EH (cell line): ENCODE measurements at regions not wholly inside any gene's neighbourhood (a gene's known extent, or its start where the extent isn't known, plus 50 kb on each side); places are given as distances from the start of the nearest gene placed in this dataset.
"Not testable (repeated sequence)": the region's sequence is repeated elsewhere in the genome, so short reads cannot be mapped to it uniquely, and the experiment has no call there.

ENCODE experiments used
- DNase-seq: peaks from one replicate; pipeline ENCODE4 v3.0.0-alpha.2; 2015; ENCODE audit warnings: low read depth

DNA sequence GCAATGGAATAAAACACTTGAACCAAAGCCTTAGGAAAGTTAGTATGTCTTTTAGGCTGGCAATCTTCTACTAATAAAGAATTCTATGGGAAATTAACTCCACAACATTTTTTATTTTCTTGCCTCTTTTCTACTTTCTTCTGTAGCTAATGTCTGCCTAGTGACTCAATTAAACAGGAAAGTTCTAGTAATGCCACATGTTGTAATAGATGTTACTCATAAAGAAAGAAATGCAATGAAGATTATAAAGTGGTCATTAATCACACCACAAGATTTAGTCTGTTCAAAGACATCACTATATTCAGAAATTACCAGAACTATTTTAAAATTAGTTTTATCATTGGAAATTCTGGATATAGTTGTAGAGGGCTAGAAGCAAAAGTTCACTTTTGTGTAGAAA lies 329.7 kb downstream of the SI start:
- DNase-seq: no peak

DNA sequence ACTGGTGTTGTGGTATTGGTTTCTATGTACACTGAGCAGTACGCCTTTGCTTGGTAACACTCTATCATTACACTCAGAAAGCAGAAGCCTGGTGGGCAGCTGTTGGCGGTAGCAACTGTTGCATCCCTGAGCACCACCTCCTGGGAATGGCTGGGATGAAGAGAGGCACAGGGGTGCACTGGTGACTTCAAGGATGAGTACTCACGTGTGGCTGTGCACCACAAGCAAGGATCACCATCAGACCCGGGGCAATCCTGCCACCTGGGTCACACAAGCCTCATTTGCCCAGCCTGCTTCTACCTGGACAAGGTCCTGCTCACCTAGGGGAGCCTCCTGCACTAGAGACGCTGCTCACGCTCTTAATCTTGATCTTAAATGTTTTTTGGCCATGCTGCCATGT lies 336.4 kb downstream of the SI start:
- no peak for DNase-seq

DNA sequence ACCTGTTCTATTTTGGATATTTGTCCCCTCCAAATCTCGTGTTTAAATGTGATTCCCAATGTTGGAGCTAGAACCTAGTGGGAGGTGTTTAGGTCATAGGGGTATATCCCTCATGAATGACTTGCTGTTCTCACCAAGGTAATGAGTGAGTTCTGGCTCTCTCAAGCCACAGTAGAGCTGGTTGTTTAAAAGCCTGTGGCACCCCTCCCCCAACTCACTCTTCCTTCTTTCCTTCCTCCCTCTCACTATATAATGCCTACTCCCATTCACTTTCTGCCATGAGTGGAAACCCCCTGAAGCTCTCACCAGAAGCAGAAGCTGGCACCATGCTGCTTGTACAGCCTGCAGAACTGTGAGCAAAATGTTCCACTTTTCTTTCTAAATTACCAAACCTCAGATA lies 341.1 kb downstream of the SI start:
- no peak for DNase-seq

DNA sequence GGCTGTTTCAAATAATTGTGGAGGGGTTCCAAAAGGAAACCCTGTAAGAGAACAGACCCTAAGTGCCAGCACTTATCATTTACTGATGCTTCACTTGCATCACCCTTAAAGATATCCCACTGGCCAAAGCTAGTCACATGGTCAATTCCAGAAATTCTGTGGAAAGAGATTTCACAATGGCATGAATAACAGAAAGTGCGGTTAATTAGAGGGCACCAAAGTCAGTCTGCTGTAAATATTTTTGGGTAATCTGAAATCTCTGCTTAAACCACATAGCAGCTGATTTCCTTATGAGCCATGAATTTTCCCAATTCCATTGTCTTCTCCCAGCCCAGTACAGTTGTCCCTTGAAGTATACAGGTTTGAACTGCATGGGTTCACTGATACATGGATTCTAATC lies 346.1 kb downstream of the SI start:
- peak; percentile 1 for DNase-seq

DNA sequence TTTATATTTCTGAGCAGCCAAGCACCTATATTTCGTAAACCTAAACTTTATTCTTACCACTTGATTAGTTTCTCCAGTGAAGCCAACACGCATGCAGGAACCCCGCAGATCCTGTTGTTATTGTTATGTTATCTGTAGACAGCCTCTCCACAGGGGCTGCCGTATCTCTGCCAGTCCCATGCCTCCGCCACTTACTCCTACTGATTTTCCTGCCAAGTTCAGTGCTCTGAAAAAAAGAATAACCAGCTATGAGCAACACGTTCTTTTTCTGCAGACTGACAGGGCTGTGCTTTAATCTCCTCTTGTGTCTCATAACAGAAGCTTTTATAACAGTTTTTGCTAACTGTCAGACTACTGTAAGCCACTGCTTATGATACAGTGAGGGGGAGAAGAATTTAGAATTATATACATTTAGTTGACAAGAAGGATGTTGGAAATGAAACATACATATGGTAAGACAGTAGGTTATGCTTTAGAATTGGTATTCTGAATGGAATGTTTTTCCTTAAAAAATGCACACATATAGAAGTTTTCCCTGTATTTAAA lies 347.4 kb downstream of the SI start:
- DNase-seq: no peak

DNA sequence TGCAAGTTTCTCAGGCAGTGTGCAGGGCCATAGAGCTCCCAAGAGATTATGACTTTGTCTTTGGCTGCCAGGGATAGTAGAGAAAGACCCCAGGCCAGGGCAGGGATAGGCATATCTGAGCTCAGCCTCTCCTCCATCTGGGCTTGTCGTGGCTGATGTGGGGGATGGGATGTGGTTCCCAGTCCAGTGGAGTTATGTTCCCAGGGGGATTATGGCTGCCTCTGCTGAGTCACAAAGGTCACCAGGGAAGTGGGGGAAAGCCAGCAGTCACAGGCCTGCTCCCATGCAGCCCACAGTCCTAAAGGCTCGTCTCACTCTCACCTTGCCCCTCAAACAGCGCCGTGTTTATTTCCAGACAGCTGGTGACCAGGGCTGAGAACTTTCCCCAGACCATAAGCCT lies 354.9 kb downstream of the SI start:
- no peak for DNase-seq

DNA sequence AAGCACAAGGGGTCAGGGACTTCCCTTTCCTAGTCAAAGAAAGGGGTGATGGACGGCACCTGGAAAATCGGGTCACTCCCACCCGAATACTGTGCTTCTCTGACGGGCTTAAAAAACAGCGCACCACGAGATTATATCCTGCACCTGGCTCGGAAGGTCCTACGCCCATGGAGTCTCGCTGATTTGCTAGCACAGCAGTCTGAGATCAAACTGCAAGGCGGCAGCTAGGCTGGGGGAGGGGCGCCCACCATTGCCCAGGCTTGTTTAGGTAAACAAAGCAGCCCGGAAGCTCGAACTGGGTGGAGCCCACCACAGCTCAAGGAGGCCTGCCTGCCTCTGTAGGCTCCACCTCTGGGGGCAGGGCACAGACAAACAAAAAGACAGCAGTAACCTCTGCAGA lies 375.5 kb downstream of the SI start:
- not testable (repeated sequence) for DNase-seq

DNA sequence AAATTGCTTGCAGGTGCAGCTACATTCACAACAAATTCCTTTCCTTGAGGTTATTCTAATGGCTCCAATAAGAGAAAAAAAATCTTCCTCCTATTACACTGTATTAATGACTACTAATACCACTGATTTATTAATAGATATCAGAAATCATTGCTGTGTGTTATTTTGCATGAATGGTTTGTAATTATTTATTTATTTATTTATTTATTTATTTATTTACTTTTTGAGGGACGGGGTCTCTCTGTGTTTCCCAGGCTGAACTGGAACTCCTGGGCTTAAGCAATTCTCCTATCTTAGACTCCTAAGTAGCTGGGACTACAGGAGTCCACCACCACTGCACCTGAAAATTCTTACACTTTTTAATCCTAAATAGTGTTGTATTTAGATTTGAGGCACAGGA lies 390.4 kb downstream of the SI start:
- DNase-seq: no peak

DNA sequence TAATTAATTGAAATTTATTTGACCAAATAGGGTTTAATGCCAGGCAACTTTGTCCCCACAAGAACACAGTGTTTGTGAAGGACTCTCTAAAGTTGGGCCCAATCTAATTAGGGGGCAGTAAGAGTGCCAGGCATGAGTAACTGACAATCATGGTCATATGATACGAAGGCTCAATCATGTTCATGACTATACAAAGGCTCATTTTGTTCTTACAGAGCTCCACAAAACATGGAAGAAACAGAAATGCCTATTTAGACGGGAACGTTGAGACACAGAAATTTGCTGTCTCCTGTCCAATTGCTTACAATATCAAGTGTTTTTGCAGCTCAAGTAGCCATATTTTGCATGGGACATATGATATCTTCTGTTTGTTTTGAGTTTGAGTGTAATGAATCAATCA lies 391.1 kb downstream of the SI start:
- DNase-seq: no peak

DNA sequence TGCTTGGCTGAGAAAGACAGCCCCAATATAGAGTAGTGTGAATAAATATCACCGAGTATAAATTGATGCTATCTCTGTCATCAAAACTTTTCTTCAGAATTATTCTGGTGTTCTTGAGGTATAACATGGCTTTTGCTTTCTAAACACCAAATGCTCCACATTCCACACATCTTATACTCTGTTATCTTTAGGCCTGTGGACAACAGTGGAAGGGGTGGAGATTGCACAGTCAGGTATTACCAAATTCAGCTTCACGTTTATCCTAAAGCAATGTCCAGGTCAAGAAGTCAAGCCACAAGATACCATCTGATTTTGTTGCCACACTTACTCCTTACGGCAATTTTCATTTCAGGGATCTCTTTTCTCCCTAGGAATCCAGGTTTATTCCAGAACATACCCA lies 394.8 kb downstream of the SI start:
- no peak for DNase-seq

DNA sequence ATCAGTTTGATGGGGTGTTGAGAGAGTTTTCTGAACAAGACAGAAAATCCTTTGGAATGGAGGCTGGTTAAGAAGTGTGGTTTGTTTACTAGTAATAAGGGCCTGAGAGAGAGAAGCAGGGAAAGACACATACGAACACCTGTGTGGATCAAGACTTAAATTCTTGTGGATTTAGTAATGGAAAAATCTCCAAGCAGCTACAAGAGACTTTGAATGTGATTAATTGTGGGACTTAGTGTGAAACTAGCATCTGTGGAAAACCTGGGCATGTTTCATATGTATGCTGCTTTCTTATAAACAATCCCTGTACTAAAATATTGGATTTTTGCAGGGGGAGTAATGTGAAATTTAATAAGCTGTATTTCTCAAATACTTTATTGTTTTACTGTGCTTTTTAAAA lies 399.1 kb downstream of the SI start:
- DNase-seq: no peak

DNA sequence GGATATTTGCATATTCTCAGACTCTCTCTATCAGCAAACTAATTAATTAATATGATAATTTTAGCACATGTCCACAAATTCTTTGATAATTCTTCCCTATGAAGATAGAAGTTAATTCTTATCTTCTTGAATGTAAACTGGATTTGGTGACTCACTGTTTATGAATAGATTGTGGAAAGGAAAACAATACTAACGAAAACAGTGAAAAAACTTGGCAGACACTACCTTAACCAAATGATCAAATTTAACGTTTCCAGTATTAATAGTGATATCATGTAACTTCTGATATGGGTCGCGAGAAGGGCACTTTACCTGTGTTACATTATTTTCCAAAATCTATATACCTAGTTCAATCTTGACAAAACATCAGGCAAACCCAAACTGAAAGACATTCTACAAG lies 401.0 kb downstream of the SI start:
- no peak for DNase-seq

DNA sequence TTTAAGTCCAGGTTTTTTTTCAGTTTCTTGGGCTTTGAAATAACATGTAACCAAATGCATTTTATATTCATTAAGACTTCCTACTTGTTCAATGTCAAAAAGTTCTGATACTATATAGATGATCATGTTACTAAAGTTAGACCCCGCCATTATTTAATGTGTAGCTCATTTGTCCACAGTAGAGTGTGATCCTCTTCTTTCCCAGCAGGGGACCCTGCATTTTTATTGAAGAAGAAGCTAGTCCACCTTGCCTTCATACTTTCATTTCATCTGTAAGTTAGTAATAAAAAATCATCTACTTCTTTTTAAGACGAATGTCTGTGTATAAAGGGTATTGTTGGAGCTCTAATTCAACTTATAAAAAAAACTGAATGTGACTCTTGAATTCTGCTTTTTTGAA lies 404.6 kb downstream of the SI start:
- DNase-seq: no peak

DNA sequence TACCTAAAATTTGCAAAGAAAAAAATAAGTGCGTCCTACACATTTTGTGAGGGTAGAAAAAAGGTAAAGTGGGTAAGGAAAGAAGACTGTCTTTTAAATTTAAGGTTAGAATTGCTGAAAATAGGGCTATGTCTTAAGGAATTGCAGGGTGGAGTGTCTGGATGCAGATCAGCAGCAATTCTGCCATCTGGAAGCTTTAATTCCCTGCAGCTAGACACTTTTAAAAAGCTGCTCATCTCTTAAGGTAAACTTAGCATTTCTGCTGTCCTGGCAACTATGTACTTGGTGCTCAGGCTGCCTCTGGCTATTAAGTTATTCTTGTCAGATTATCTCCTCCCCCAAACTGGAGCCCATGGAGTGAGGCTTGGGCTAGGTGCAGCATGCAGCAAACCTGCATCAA lies 420.2 kb downstream of the SI start:
- no peak for DNase-seq

DNA sequence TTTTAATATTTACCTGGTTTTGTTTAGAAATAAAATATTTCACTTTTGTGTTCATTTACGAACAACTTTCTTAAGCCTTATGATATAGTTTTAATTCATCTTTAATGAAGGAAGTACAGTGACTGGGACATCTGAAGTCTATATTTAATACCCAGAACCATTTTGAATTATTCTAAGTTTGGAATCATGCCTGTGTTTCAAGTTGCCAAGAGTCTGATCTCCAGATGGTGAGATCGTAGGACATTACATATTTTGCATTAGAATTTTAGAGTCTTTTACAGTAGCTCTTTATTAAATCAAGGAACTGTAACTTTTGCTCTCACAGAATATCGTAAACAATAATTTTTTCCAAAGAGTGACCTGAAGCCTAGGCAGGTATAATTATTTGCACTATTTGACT lies 420.7 kb downstream of the SI start:
- no peak for DNase-seq

DNA sequence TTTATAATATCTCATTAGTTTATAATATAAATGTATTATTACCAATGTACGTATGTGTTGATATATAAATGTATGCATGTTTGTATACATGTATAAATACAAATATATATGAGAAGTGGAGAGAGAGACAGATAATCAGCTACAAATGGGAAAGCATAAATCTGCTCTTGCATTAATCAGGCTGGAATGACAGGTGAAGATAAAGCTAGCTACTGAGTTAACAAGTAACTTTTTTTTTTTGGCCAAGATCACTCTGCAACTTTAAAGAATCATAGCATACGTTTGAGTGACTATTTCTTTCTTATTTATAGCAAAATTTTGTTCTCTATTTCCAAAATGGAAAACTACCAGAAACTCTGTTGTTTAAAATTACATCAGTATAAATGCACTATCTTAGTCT lies 422.8 kb downstream of the SI start:
- no peak for DNase-seq

DNA sequence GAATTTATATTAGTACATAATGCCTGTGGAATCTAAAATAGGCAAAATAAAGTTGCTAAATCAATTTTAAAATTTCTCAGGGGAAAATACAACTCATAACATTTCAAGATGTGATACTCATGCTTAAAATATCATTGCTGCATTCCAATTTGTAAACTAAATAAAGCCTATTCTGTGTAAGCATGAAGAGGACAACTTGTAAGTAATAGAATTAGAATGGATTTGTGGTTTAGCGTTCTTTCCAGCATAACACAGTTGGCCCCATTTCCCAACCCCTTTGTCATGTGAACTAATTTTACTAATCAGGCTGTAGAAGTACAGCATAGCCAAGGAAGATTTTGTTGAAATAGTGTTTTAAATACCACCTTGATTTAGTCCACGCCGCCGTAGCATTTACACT lies 437.2 kb downstream of the SI start:
- DNase-seq: peak; percentile 13

DNA sequence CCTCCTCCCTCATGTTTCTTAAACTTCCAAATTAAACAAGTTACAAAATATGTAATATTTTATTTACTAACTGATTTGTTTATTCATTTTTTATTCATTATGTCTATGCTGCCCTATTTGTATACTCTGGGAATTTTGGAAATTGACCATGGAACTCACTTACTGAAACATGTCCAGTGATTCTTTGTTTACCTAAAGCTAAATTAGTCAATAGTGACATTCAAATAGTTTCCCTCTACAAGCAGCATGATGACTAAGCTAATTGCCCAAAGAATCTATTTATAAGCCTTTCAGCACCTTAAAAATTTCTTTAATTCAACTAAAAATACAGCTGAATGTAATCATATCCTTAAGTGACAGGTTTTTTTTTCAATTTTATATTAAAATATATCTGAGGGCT lies 437.7 kb downstream of the SI start:
- peak; percentile 0 for DNase-seq

DNA sequence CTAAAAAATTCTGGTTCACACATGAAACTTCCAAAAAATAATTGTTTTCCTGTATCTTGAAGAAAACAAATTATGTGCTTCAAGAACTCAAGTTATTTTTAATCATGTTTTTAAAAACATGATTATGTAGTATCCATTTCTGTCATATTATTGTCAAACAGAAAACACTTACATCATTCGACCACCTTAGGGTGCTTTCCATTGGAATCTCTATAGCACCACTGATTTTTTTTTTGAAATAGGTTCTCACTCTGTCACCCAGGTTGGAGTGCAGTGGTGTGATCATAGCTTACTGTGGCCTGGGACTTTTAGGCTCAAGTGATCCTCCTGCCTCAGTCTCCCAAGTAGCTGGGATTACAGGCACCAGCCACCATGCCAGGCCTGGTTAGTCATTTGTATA lies 457.3 kb downstream of the SI start:
- DNase-seq: no peak

DNA sequence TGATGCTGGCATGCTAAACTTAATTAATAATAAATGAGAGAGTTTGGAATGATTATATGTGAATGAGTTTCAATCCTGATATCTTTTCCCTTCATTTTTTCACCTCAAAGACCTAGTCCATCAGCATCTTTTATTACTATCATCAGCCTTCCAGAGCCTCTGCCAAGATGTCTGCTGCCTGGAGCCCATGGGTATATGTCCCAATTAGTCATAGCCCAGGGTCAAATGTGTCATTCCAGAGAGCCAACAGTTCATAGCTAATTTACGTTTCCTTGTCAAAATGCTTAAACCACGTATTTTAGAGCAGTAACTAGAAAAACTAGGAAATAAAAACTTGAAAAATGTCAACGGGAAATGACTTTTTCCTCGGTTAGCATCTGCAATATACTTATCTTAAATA lies 457.9 kb downstream of the SI start:
- peak; percentile 5 for DNase-seq

DNA sequence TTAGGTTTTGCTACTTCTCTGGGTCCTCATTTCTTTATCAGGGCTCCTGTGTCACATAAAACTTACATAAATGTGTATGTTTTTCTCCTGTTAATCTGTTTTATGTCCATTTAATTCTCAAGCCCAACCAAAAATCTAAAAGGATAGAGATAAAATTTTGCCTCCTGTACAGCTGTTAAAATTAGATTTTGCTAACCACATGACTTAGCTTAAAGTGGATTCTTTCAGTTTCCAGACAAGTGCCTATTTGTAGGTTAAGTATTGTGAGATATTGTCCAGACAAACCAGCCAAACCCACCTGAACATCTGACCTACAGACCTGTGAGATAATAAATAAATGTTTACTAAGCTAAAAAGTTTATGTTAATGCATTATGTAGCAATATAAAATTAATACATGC lies 465.5 kb downstream of the SI start:
- no peak for DNase-seq

DNA sequence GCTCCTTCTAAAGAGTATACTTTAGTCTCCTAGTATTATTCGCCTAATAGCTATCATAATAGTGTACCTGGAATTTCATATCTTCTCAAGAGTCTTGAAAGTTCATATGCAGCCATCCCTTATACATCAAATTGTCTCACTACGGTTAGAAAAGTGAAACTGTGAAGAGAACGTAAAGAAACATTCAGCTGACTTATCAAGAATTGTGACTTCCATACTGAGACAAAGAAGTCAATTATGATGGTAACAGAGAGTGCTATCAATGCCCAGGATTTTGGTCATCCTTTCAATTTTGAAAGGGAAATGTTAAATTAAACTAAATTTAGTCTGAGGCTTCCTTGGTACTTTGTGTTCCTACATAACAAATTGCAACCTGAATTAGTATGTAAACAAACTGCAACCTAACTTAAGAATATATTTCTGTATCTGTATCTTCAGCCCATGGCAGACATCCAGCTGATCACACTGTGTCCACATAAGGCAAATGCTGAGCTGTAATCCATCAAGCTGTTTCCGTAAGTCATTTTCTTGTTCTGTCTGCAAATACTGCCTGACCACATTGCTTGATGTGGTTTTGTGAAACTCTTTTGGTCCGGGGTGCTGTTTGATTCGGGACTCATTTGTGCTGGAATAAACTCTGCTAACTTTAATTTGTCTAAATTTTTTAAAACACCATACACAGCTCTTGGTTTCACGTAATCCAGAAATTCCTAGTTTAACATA lies 469.6 kb downstream of the SI start:
- DNase-seq: no peak

DNA sequence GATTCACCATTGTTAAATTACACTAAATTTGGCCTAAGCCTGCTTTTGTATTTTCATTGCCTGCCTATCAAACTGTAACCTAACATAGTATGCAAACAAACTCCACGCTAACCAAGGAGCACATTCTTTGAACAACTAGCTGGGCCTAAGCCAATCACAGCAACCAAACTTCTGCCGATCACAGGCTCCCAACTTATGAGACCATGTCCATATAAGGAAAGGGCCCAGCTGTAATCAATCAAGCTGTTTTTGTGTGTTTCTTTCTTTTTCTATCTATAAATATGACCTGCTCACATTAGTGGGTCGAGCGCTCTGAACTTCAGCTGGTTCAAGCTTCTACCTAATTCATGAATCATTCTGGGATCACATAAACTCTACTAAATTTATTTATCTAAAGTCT lies 473.6 kb downstream of the SI start:
- DNase-seq: no peak

DNA sequence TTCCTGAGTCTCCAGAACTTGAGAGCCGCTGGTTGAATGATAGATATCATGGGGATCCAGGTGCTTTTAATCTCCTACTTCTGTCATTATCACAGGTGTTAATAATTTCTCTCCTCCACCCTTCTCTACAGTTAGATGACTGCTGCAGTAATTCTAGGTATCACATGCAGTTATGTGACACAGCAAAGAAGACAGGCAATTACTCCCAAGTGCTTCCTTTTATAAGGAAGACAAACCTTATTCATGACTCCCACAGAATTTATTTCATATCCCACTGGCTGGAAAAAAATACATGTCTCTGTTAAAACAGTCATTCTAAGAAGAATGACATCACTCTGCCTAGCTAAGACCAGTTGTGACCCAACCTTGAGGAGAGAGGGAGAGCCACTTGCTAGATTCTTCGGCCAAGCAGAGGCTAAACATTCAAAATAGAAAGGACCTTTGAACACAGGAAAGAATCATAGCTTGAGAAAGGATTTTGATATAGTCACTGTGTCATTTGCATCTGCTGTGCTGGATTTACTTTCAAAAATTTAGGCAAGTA lies 500.6 kb downstream of the SI start:
- no peak for DNase-seq
